ENCODE measurements at regions not wholly inside any gene's neighbourhood (a gene's known extent, or its start where the extent isn't known, plus 50 kb on each side); places are given as distances from the start of the nearest gene placed in this dataset.

- Mint-ChIP-seq H3K36me3 (ENCODE audit: low read depth) (no peaks in the 10 kb centered on the region), H3K9me3 (no peaks in the 10 kb centered on the region), H3K4me3 (no peak overlapping the region), H3K27ac (no peak overlapping the region), H3K4me1 (peaks cover 6% of the 10 kb centered on the region), H3K27me3 (ENCODE audit: low read depth, poor library complexity) (no peaks in the 10 kb centered on the region)
- DNase-seq = no peak
- no peak for TF ChIP-seq CTCF (IDR thresholded peaks at IDR 0.05)
Observed at GRCh38 chr3:112773-113172, 83.8 kb upstream of the CHL1 start.

GRCh38 chr3:118666-119065, 77.9 kb upstream of the CHL1 start:
- Mint-ChIP-seq H3K36me3 (ENCODE audit: low read depth) (no peaks in the 10 kb centered on the region), H3K4me1 (no peaks in the 10 kb centered on the region), H3K4me3 (no peak overlapping the region), H3K9me3 (no peaks in the 10 kb centered on the region), H3K27ac (no peak overlapping the region), H3K27me3 (ENCODE audit: low read depth, poor library complexity) (no peaks in the 10 kb centered on the region)
- no peak for DNase-seq
- no peak for TF ChIP-seq CTCF (IDR thresholded peaks at IDR 0.05)

GRCh38 chr3:123341-123740, 73.2 kb upstream of the CHL1 start:
- no peak for TF ChIP-seq CTCF (IDR thresholded peaks at IDR 0.05)
- Mint-ChIP-seq H3K4me1 (no peaks in the 10 kb centered on the region), H3K27me3 (ENCODE audit: low read depth, poor library complexity) (no peaks in the 10 kb centered on the region), H3K27ac (no peak overlapping the region), H3K4me3 (no peak overlapping the region), H3K9me3 (no peaks in the 10 kb centered on the region), H3K36me3 (ENCODE audit: low read depth) (no peaks in the 10 kb centered on the region)
- DNase-seq = no peak

GRCh38 chr3:124557-125179, 71.9 kb upstream of the CHL1 start:
- no peaks in the 10 kb centered on the region for H3K9me3 Mint-ChIP-seq
- DNase-seq = no peak
- no peak overlapping the region for H3K4me3 Mint-ChIP-seq
- H3K4me1 Mint-ChIP-seq = no peaks in the 10 kb centered on the region
- no peaks in the 10 kb centered on the region for H3K36me3 Mint-ChIP-seq (ENCODE audit: low read depth)
- no peak overlapping the region for H3K27ac Mint-ChIP-seq
- TF ChIP-seq CTCF (IDR thresholded peaks at IDR 0.05) = no peak
- no peaks in the 10 kb centered on the region for H3K27me3 Mint-ChIP-seq (ENCODE audit: low read depth, poor library complexity)

GRCh38 chr3:128515-129172, 67.9 kb upstream of the CHL1 start:
- no peak overlapping the region for H3K27ac Mint-ChIP-seq
- TF ChIP-seq CTCF (IDR thresholded peaks at IDR 0.05) = no peak
- no peak overlapping the region for H3K4me3 Mint-ChIP-seq

More at GRCh38 chr3:128515-129172, 67.9 kb upstream of the CHL1 start:
- no peaks in the 10 kb centered on the region for H3K36me3 Mint-ChIP-seq (ENCODE audit: low read depth)
- H3K4me1 Mint-ChIP-seq = no peaks in the 10 kb centered on the region
- DNase-seq = no peak
- no peaks in the 10 kb centered on the region for H3K9me3 Mint-ChIP-seq
- H3K27me3 Mint-ChIP-seq (ENCODE audit: low read depth, poor library complexity) = no peaks in the 10 kb centered on the region

Measured in nephron progenitor cell (in vitro differentiated cells).